Neuron (in vitro differentiated cells): ENCODE measurements at regions not wholly inside any gene's neighbourhood (a gene's known extent, or its start where the extent isn't known, plus 50 kb on each side); places are given as distances from the start of the nearest gene placed in this dataset.

ENCODE experiments used
- H2AFZ ChIP-seq: one replicate; pipeline ENCODE4 v1.6.1; 2013; ENCODE audit warnings: low read depth, mild to moderate bottlenecking, inconsistent platforms, low read length, moderate library complexity
- H3K27me3 ChIP-seq: one replicate; pipeline ENCODE4 v1.6.1; 2013; ENCODE audit warnings: low read length; ENCODE audit not compliant: insufficient read depth
- H3K36me3 ChIP-seq: one replicate; pipeline ENCODE4 v1.6.1; 2013; ENCODE audit warnings: low read length; ENCODE audit not compliant: insufficient read depth
- H3K4me1 ChIP-seq: one replicate; pipeline ENCODE4 v1.6.1; 2013; ENCODE audit warnings: low read length; ENCODE audit not compliant: insufficient read depth
- H3K4me3 ChIP-seq: 2 replicates; pipeline ENCODE4 v1.5.1; 2013; ENCODE audit warnings: mild to moderate bottlenecking, low read length, moderate library complexity
- H3K9me3 ChIP-seq: one replicate; pipeline ENCODE4 v1.6.1; 2013; ENCODE audit warnings: low read length

DNA sequence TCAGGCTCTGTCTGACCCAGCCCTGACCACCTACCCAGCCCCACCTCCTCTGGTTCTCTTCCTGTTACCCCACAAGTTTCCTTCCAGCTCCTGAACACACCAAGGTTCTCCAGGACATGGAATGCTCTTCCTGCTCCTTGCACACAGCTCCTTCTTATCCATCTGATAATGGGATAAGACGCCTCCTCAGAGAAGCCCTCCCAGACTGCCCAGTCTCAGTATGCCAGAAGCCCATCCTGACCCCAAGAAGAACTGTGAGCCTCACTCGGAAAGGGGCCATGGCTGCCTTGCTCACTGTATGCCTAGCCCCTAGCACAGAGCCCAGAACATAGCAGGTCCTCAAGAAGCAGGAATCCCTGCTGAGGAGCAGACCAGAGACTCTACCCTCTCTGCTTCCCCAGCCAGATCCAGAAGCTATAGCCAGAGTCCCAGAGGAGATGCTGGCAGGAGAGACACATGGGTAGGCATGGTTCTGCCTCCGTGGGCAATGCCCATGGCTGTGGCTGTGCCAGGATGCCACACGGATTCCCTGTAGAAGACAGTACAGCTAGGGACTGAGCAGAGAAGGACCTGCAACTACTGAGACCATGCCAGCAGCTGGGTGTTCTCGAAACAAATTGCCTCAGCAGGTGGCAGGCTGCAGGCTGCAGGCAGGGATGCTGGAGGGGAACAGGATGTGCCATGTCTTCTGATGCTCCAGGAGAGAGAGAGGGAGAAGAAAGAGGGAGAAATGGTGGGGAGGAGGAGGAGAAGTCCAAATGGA is 74.0 kb upstream of the LINGO1 start:
- Histone ChIP-seq H3K4me1 (no peaks in the 10 kb centered on the region), H3K27me3 (peaks cover 7% of the 10 kb centered on the region), H3K36me3 (no peaks in the 10 kb centered on the region), H2AFZ (no peak overlapping the region), H3K9me3 (no peaks in the 10 kb centered on the region), H3K4me3 (no peak overlapping the region)

DNA sequence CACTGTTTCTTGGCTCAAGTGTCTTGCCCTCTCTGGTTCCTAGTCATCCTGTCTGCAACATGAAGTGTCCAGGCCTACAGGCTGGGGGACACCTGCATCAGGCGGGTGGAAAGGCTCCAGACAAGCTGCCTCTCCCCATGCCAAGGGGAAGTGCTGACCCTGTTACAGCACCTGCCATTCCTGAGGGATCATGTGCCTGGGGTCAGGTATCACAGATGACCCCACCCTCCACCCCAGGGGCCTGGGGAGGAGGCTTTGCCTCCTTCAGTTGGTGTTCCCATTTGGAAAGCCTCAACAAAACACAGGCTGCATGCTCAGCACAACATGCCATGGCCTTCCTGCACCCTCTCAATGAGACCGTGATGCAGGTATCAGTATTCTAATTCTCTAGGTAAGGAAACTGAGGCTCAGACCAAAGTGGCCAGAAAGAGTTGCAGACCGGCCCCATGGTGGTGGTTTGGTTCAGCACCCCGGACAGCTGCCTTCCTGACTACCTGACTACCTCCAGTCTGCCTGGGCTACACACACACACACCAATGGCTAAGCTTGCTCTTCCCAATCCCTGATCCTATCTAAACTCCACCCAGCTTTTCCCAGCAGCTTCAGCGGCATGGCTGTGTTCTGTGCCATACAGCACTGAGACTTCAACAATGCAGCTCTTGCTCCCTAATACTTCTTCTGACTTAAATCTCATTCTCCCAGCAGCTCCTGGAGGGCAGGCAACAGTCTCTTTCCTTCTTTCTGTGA is 69.7 kb upstream of the LINGO1 start:
- no peaks in the 10 kb centered on the region for H3K4me1 ChIP-seq
- H3K36me3 ChIP-seq, result no peaks in the 10 kb centered on the region
- no peaks in the 10 kb centered on the region for H3K9me3 ChIP-seq
- H2AFZ ChIP-seq, result no peak overlapping the region
- no peak overlapping the region for H3K4me3 ChIP-seq
- peaks cover 12% of the 10 kb centered on the region for H3K27me3 ChIP-seq

DNA sequence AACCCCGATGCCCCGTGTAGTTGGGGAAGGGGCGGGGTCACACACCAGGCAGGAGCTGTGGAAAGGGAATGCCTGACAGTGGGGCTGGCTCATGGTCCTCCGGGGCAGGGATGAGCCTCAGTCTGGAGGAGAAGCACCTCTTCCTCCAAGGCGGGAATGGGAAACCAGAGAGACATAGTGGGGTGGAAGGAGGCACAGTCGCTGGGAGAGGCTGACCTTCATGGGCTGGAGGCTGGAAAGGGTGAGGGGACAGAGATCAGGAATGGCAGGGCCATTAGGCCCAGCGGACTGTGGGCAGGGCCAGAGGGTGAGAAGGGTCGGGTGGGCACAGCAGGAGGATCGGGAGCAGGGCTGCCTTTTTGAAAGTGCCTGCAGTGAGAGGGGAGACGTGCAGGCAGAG is 65.8 kb upstream of the LINGO1 start:
- Histone ChIP-seq H2AFZ (no peak overlapping the region), H3K4me3 (no peak overlapping the region), H3K36me3 (no peaks in the 10 kb centered on the region), H3K9me3 (no peaks in the 10 kb centered on the region), H3K4me1 (no peaks in the 10 kb centered on the region), H3K27me3 (peaks cover 21% of the 10 kb centered on the region)

DNA sequence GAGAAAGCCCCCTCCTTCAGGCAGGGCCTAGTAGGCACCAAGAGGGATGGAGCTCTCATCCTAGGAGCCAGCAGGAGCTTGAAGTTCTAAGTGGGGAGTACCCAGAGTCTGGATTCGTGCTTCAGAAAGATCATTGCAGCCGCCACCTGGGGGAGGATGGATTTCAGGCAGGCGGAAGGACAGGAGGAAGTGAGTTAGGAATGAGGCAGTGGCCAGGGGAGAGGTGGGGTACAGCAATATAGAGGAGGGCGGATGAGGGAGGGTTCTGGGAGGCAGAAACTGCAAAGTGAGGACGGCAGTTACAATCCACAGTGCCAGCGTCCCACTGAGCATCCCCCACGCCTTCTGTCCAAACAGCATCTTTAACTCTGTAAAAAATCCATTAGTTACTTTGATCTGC is 65.2 kb upstream of the LINGO1 start:
- H3K4me1 ChIP-seq, result no peaks in the 10 kb centered on the region
- no peaks in the 10 kb centered on the region for H3K9me3 ChIP-seq
- H2AFZ ChIP-seq, result no peak overlapping the region
- no peak overlapping the region for H3K4me3 ChIP-seq
- peaks cover 22% of the 10 kb centered on the region for H3K27me3 ChIP-seq
- no peaks in the 10 kb centered on the region for H3K36me3 ChIP-seq

DNA sequence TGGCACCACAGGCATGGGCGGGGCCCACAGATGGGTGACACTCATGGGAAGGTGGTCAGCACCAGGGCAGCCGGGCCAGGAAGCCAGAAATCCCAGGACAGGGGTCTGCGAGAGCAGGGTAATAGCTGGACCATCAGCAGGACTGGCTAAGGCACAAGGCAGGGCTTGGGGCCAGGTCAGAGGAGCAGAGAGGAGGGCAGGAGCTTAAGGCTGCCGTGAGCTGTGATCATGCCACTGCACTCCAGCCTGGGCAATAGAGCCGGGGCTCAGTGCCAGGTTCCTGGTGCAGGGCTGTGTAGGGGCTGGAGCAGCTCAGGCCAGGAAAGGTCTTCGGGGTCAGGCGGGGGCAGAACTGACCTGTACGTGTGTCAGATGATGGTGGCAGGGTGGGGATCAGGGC is 64.2 kb upstream of the LINGO1 start:
- no peaks in the 10 kb centered on the region for H3K4me1 ChIP-seq
- H3K4me3 ChIP-seq, result no peak overlapping the region
- H3K9me3 ChIP-seq, result no peaks in the 10 kb centered on the region
- H3K36me3 ChIP-seq, result no peaks in the 10 kb centered on the region
- no peak overlapping the region for H2AFZ ChIP-seq
- peaks cover 25% of the 10 kb centered on the region for H3K27me3 ChIP-seq

DNA sequence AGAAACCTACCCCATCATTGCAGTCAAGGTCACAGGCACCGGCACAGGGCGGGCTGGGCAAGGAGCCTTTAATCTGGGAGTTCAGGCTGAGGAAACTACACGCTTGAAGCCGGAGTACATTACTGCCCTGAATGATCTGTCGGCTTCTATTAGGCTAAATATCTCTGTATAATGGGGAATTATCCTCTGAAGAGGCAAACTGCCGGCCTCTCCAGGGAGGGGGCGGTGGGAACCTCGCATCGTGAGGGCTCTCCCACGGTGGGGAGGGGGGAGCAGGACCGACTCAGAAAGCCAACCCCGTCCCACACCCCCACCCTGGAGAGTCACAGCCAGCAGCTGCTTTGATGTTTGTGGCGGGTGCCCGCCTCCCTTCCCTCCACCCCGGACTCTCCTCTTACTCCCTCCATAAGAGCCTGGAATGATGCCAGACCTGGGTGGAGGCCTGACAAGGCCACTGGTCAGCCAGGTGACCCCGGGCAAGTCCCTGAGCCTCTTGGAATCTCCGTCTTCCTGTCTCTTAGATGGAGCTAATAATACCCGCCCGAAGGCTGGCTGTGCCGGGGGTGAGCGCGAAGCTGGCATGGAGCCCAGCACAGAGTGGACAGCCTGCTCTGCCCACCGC is 63.4 kb upstream of the LINGO1 start:
- Histone ChIP-seq H3K36me3 (no peaks in the 10 kb centered on the region), H3K9me3 (no peaks in the 10 kb centered on the region), H3K4me3 (no peak overlapping the region), H3K27me3 (peaks cover 25% of the 10 kb centered on the region), H3K4me1 (no peaks in the 10 kb centered on the region), H2AFZ (no peak overlapping the region)

DNA sequence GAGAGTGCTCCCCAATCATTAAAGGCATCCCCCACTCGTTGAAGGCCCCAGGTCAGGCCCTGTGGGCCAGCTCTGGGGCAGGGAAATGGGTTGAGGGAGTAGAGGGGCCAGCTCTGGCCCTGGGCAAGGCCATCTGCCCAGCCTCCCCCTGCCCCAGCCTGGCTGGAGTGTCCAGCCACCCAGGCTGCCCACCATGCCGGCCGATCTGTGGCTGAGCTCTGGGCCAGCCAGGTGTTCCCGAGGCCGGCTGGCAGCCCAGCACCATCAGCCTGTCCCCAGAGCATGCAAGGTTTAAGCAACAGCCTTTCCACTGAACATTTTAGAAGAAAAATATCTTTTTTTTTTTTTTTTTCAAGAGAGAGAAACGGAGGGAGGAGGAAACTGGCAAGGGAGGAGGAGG is 62.8 kb upstream of the LINGO1 start:
- no peaks in the 10 kb centered on the region for H3K4me1 ChIP-seq
- no peaks in the 10 kb centered on the region for H3K9me3 ChIP-seq
- H3K4me3 ChIP-seq, result no peak overlapping the region
- H2AFZ ChIP-seq, result no peak overlapping the region
- H3K27me3 ChIP-seq, result peaks cover 25% of the 10 kb centered on the region
- H3K36me3 ChIP-seq, result no peaks in the 10 kb centered on the region

DNA sequence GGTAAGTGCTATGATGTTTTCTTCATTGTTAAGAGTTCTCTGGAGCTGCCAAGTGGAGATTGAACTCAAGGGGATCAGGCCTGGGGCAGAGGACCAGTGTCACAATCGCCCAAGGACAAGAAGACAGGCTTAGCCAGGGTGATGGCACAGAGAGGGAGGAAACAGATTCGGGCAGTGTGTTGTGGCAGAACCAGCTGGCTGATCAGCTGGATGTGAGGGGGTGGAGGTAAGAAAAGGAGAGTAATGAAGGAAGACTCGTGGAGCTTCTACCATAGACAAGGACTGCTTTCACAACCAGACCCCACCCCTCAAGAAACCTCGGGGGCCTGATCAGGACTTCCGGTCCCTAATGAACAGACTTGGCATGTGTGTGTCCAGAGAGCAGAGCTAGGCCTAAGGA is 60.9 kb upstream of the LINGO1 start:
- no peaks in the 10 kb centered on the region for H3K4me1 ChIP-seq
- H2AFZ ChIP-seq, result no peak overlapping the region
- peaks cover 27% of the 10 kb centered on the region for H3K27me3 ChIP-seq
- H3K4me3 ChIP-seq, result no peak overlapping the region
- H3K9me3 ChIP-seq, result no peaks in the 10 kb centered on the region
- no peaks in the 10 kb centered on the region for H3K36me3 ChIP-seq

DNA sequence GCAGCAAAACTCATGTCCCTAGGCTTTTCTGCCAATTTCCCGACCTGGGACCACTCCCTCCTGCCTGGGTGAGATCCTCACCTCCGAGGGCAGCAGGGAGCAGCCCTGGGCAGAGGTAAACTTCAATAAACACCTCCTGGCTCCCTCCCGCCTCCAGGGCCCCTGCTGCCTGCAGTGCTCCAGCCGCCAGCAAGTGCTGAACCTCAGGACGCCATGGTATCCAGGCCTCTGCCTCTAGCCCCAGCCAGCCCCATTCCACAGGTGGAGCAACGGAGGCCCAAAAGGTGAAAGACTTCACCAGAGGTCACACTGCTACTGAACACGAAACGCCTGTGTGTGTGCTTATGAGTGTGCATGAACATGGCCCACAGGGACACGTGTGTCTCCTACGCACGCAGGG is 59.9 kb upstream of the LINGO1 start:
- peaks cover 25% of the 10 kb centered on the region for H3K27me3 ChIP-seq
- H3K36me3 ChIP-seq, result no peaks in the 10 kb centered on the region
- H3K4me3 ChIP-seq, result no peak overlapping the region
- H3K4me1 ChIP-seq, result no peaks in the 10 kb centered on the region
- no peak overlapping the region for H2AFZ ChIP-seq
- H3K9me3 ChIP-seq, result no peaks in the 10 kb centered on the region

DNA sequence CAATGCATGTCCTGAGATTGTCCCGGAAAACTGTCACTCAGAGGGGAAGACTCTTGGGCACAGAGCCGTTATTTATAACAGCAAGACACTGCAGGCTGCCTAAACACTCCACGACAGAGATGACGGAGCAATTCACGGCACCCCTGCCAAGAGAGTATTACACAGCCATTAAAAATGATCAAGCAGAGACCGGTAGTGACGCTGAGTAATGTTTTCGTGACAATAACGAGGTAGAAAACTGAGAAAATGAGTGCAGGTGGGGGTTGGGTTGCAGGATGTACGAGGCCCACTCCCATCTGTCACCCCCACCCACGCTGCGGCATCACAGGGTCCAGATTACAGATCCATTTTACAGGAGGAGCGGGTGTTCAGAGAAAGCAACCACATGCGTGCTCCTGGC is 58.9 kb upstream of the LINGO1 start:
- Histone ChIP-seq H3K27me3 (peaks cover 16% of the 10 kb centered on the region), H3K9me3 (no peaks in the 10 kb centered on the region), H3K4me1 (no peaks in the 10 kb centered on the region), H3K36me3 (no peaks in the 10 kb centered on the region), H2AFZ (no peak overlapping the region), H3K4me3 (no peak overlapping the region)

DNA sequence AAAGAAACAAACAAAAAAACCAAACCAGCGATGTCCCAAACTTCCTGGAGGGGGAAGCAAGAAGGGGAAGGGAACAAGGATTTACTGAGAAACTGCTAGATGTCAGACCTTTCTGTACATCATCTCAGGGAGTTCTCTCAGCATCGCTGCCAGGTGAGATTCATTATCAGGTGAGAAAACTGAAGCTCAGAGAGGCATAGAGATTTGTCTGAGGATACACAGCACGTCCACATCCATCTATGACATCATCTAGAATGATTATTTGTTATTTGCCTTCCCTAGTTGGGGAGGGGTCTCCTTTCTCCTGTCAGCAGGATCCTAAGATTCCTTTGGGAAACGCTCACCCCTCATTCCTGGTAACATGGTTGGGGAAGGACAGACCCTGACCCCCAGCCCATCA is 57.1 kb upstream of the LINGO1 start:
- Histone ChIP-seq H3K9me3 (no peaks in the 10 kb centered on the region), H3K4me3 (no peak overlapping the region), H3K4me1 (no peaks in the 10 kb centered on the region), H3K27me3 (peaks cover 9% of the 10 kb centered on the region), H2AFZ (no peak overlapping the region), H3K36me3 (no peaks in the 10 kb centered on the region)

DNA sequence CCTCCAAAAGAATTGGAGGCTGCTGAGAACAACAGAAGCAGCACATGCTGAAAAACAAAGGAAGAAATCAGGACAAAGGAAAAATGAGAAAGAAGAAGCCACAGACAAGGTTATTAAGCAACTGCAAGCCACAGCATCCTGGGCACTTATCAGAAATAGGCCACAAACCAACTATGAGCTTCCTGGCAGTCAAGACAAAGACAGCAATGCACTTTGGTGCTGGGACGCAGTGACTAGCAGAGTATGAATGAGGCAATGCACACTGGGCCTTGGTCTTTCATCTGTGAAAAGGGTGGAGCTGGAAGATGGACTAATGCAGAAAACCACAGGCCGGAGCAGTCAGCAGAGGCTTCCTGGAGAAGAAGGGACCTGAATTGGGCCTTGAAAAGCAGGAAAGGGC is 56.0 kb upstream of the LINGO1 start:
- Histone ChIP-seq H3K4me3 (no peak overlapping the region), H3K9me3 (no peaks in the 10 kb centered on the region), H3K36me3 (no peaks in the 10 kb centered on the region), H2AFZ (no peak overlapping the region), H3K4me1 (no peaks in the 10 kb centered on the region), H3K27me3 (peaks cover 9% of the 10 kb centered on the region)

DNA sequence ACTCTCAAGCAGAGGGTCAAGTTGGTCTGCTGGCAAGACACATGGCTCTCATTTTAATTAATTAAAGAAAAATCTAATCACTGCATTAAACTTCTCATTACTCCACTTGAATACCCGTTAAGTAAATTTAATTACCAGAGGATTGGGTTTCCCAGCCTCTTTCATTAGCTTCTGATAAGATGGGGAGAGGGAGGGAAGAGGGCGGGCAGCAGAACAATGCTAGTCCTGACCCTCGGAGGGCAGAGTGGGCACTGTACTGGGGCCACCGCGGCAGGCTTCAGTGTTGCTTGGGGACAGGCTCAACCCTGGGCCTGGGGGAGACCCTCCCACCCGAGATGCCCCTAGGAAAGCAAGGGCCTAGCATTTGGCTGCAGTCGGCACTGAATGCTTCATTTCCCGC is 55.6 kb upstream of the LINGO1 start:
- Histone ChIP-seq H3K27me3 (peaks cover 9% of the 10 kb centered on the region), H2AFZ (no peak overlapping the region), H3K9me3 (no peaks in the 10 kb centered on the region), H3K4me1 (no peaks in the 10 kb centered on the region), H3K36me3 (no peaks in the 10 kb centered on the region), H3K4me3 (no peak overlapping the region)
